Mononuclear cell (primary cell): ENCODE measurements at regions not wholly inside any gene's neighbourhood (a gene's known extent, or its start where the extent isn't known, plus 50 kb on each side); places are given as distances from the start of the nearest gene placed in this dataset.

Source experiments
- H3K27me3 ChIP-seq: 2 replicates; pipeline ENCODE4 v1.6.0; 2011; ENCODE audit warnings: low read length, control low read depth; ENCODE audit not compliant: insufficient read depth
- H3K4me1 ChIP-seq: 2 replicates; pipeline ENCODE4 v1.5.1; 2011; ENCODE audit warnings: mild to moderate bottlenecking, low read length, control low read depth; ENCODE audit not compliant: insufficient read depth
- H3K4me3 ChIP-seq: 2 replicates; pipeline ENCODE4 v1.5.1; 2011; ENCODE audit warnings: mild to moderate bottlenecking, low read length, moderate library complexity
- H3K9me3 ChIP-seq: 2 replicates; pipeline ENCODE4 v1.5.1; 2011; ENCODE audit warnings: low read depth, mild to moderate bottlenecking, control low read depth, low read length

GRCh38 chr10:128622706-128623105, 496.5 kb upstream of the MKI67 start:
- no peak overlapping the region for H3K4me3 ChIP-seq
- H3K4me1 ChIP-seq, result no peaks in the 10 kb centered on the region
- no peaks in the 10 kb centered on the region for H3K27me3 ChIP-seq
- H3K9me3 ChIP-seq, result no peaks in the 10 kb centered on the region

GRCh38 chr10:128623776-128624175, 497.6 kb upstream of the MKI67 start:
- no peaks in the 10 kb centered on the region for H3K27me3 ChIP-seq

GRCh38 chr10:128624656-128625530, 498.7 kb upstream of the MKI67 start:
- Histone ChIP-seq H3K27me3 (no peaks in the 10 kb centered on the region), H3K4me3 (no peak overlapping the region), H3K4me1 (no peaks in the 10 kb centered on the region), H3K9me3 (no peaks in the 10 kb centered on the region)

More at GRCh38 chr10:128623776-128624175, 497.6 kb upstream of the MKI67 start:
- Histone ChIP-seq H3K4me1 (no peaks in the 10 kb centered on the region), H3K4me3 (no peak overlapping the region), H3K9me3 (no peaks in the 10 kb centered on the region)

GRCh38 chr10:128625926-128626325, 499.7 kb upstream of the MKI67 start:
- no peaks in the 10 kb centered on the region for H3K4me1 ChIP-seq
- no peak overlapping the region for H3K4me3 ChIP-seq
- H3K27me3 ChIP-seq, result no peaks in the 10 kb centered on the region
- H3K9me3 ChIP-seq, result no peaks in the 10 kb centered on the region

- H3K4me1 ChIP-seq, result no peaks in the 10 kb centered on the region
- H3K4me3 ChIP-seq, result no peak overlapping the region
- H3K9me3 ChIP-seq, result no peaks in the 10 kb centered on the region
- no peaks in the 10 kb centered on the region for H3K27me3 ChIP-seq
Observed at GRCh38 chr10:128626397-128627000, 500.3 kb upstream of the MKI67 start.

GRCh38 chr10:128627811-128628210, 501.6 kb upstream of the MKI67 start:
- Histone ChIP-seq H3K9me3 (no peaks in the 10 kb centered on the region), H3K4me1 (no peaks in the 10 kb centered on the region), H3K27me3 (no peaks in the 10 kb centered on the region), H3K4me3 (no peak overlapping the region)

- H3K9me3 ChIP-seq, result no peaks in the 10 kb centered on the region
- no peaks in the 10 kb centered on the region for H3K27me3 ChIP-seq
- H3K4me3 ChIP-seq, result no peak overlapping the region
Observed at GRCh38 chr10:128628252-128628651, 502.0 kb upstream of the MKI67 start.

GRCh38 chr10:128629111-128630096, 503.2 kb upstream of the MKI67 start:
- Histone ChIP-seq H3K4me1 (no peaks in the 10 kb centered on the region), H3K9me3 (no peaks in the 10 kb centered on the region), H3K4me3 (no peak overlapping the region), H3K27me3 (no peaks in the 10 kb centered on the region)

More at GRCh38 chr10:128628252-128628651, 502.0 kb upstream of the MKI67 start:
- no peaks in the 10 kb centered on the region for H3K4me1 ChIP-seq

GRCh38 chr10:128630787-128631252, 504.6 kb upstream of the MKI67 start:
- Histone ChIP-seq H3K4me1 (no peaks in the 10 kb centered on the region), H3K27me3 (no peaks in the 10 kb centered on the region), H3K9me3 (no peaks in the 10 kb centered on the region)

GRCh38 chr10:128631801-128632241, 505.6 kb upstream of the MKI67 start:
- H3K9me3 ChIP-seq, result no peaks in the 10 kb centered on the region
- no peak overlapping the region for H3K4me3 ChIP-seq
- no peaks in the 10 kb centered on the region for H3K4me1 ChIP-seq
- H3K27me3 ChIP-seq, result no peaks in the 10 kb centered on the region

More at GRCh38 chr10:128630787-128631252, 504.6 kb upstream of the MKI67 start:
- no peak overlapping the region for H3K4me3 ChIP-seq

GRCh38 chr10:128632694-128633093, 506.5 kb upstream of the MKI67 start:
- H3K4me3 ChIP-seq, result no peak overlapping the region
- no peaks in the 10 kb centered on the region for H3K9me3 ChIP-seq
- H3K4me1 ChIP-seq, result no peaks in the 10 kb centered on the region
- H3K27me3 ChIP-seq, result no peaks in the 10 kb centered on the region

- no peak overlapping the region for H3K4me3 ChIP-seq
- no peaks in the 10 kb centered on the region for H3K4me1 ChIP-seq
- H3K27me3 ChIP-seq, result no peaks in the 10 kb centered on the region
- H3K9me3 ChIP-seq, result peaks cover 5% of the 10 kb centered on the region
Observed at GRCh38 chr10:128633864-128634540, 507.8 kb upstream of the MKI67 start.

GRCh38 chr10:128642023-128642422, 515.8 kb upstream of the MKI67 start:
- no peaks in the 10 kb centered on the region for H3K27me3 ChIP-seq
- H3K4me1 ChIP-seq, result no peaks in the 10 kb centered on the region
- peaks cover 5% of the 10 kb centered on the region for H3K9me3 ChIP-seq
- no peak overlapping the region for H3K4me3 ChIP-seq

GRCh38 chr10:128642502-128642901, 516.3 kb upstream of the MKI67 start:
- no peak overlapping the region for H3K4me3 ChIP-seq
- no peaks in the 10 kb centered on the region for H3K27me3 ChIP-seq
- H3K9me3 ChIP-seq, result peaks cover 5% of the 10 kb centered on the region
- H3K4me1 ChIP-seq, result no peaks in the 10 kb centered on the region
